GM18505 (cell line): ENCODE measurements at regions not wholly inside any gene's neighbourhood (a gene's known extent, or its start where the extent isn't known, plus 50 kb on each side); places are given as distances from the start of the nearest gene placed in this dataset.

ENCODE experiments used
- ATAC-seq: cut with Tn5 transposase; IDR thresholded peaks from one replicate; pipeline ENCODE4 v1.9.1; 2021; ENCODE audit not compliant: unreplicated experiment
- POLR2A ChIP-seq: IDR thresholded peaks from 4 replicates; pipeline ENCODE4 v1.6.1; 2011; ENCODE audit warnings: borderline replicate concordance; ENCODE audit not compliant: insufficient read depth, insufficient read length; ENCODE audit errors: extremely low read depth

- ATAC-seq: no peak
- no peak for TF ChIP-seq POLR2A
These were observed 149.7 kb downstream of the TM9SF2 start for GRCh38 chr13:99651016-99651415.

GRCh38 chr13:99650410-99650809, 149.1 kb downstream of the TM9SF2 start:
- TF ChIP-seq POLR2A: no peak
- ATAC-seq: no peak

- no peak for TF ChIP-seq POLR2A
- no peak for ATAC-seq
These were observed 147.7 kb downstream of the TM9SF2 start for GRCh38 chr13:99648927-99649326.

GRCh38 chr13:99648066-99648665, 146.9 kb downstream of the TM9SF2 start:
- TF ChIP-seq POLR2A: no peak
- no peak for ATAC-seq

GRCh38 chr13:99647596-99647985, 146.3 kb downstream of the TM9SF2 start:
- no peak for TF ChIP-seq POLR2A

GRCh38 chr13:99646866-99647595, 145.8 kb downstream of the TM9SF2 start:
- TF ChIP-seq POLR2A: no peak
- no peak for ATAC-seq

More at GRCh38 chr13:99647596-99647985, 146.3 kb downstream of the TM9SF2 start:
- no peak for ATAC-seq

- no peak for TF ChIP-seq POLR2A
These were observed 141.6 kb downstream of the TM9SF2 start for GRCh38 chr13:99642841-99643240.

GRCh38 chr13:99642006-99642405, 140.7 kb downstream of the TM9SF2 start:
- no peak for ATAC-seq
- TF ChIP-seq POLR2A: no peak

More at GRCh38 chr13:99642841-99643240, 141.6 kb downstream of the TM9SF2 start:
- ATAC-seq: no peak

GRCh38 chr13:99640260-99640659, 139.0 kb downstream of the TM9SF2 start:
- TF ChIP-seq POLR2A: no peak
- ATAC-seq: no peak

- no peak for ATAC-seq
- TF ChIP-seq POLR2A: no peak
These were observed 137.9 kb downstream of the TM9SF2 start for GRCh38 chr13:99639126-99639525.

- ATAC-seq: peak; percentile 99
- TF ChIP-seq POLR2A: no peak
These were observed 135.6 kb downstream of the TM9SF2 start for GRCh38 chr13:99636728-99637353.

GRCh38 chr13:99636306-99636705, 135.0 kb downstream of the TM9SF2 start:
- no peak for TF ChIP-seq POLR2A
- no peak for ATAC-seq

- no peak for TF ChIP-seq POLR2A
- no peak for ATAC-seq
These were observed 133.4 kb downstream of the TM9SF2 start for GRCh38 chr13:99634672-99635071.
